ENCODE measurements at regions not wholly inside any gene's neighbourhood (a gene's known extent, or its start where the extent isn't known, plus 50 kb on each side); places are given as distances from the start of the nearest gene placed in this dataset.

DNA sequence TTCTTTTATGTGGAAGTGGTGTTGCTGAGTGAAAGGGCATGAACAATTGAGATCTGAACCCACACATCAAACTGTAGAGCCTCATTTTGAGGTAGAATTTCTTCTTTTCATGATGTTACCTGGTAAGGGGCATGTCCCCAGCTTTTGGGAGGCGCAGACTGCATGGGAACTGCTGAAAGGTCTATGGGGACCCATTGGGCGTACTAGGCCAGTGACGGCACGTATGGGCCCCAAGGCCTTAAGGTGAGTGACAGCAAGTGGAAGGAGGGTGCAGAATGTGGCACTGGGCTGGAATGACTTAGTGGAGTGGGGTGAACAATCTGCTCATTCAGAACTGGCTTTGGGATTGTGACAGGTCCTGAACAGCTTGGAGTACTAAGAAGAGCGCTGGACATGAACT, 123.6 kb upstream of the RGMA start:
- Histone ChIP-seq H3K79me2 (ENCODE audit: insufficient read depth, low read length) (no peaks in the 10 kb centered on the region), H3K36me3 (ENCODE audit: control insufficient read depth in 1 of 2, insufficient read depth in 2 of 2, low read length in 2 of 2) (no peaks in the 10 kb centered on the region), H3K4me3 (replicated peaks in 1 of 2; ENCODE audit: low read depth in 1 of 2, low read length in 2 of 2) (no peak overlapping the region), H3K27me3 (ENCODE audit: insufficient read depth, low read length) (peaks cover 4% of the 10 kb centered on the region; the same call in 1 of the 2 replicates), H3K9ac (ENCODE audit: low read length) (no peak overlapping the region), H3K4me2 (ENCODE audit: low read length) (no peak overlapping the region), H4K20me1 (ENCODE audit: insufficient read depth) (no peaks in the 10 kb centered on the region), H2AFZ (ENCODE audit: low read depth, low read length, poor library complexity, severe bottlenecking) (no peak overlapping the region), H3K4me1 (ENCODE audit: control insufficient read depth in 1 of 2, insufficient read depth in 2 of 2, low read length in 2 of 2) (no peaks in the 10 kb centered on the region), H3K9me3 (ENCODE audit: control insufficient read depth in 1 of 2, insufficient read depth in 1 of 2, low read depth in 1 of 2, low read length in 2 of 2) (no peaks in the 10 kb centered on the region), H3K27ac (ENCODE audit: low read depth, low read length) (no peak overlapping the region), H3K9me2 (ENCODE audit: insufficient read depth) (no peaks in the 10 kb centered on the region)
- TF ChIP-seq TCF7L2 (IDR thresholded peaks at IDR 0.05; ENCODE audit: borderline replicate concordance, extremely low read depth, insufficient read depth, insufficient read length) = no peak
- no peak for TF ChIP-seq FOSL1 (IDR thresholded peaks at IDR 0.05; ENCODE audit: low read depth)
- TF ChIP-seq ZFX (IDR thresholded peaks at IDR 0.05) = no peak
- TF ChIP-seq SIN3A (IDR thresholded peaks at IDR 0.05; ENCODE audit: low read depth) = no peak
- TF ChIP-seq SP1 (IDR thresholded peaks at IDR 0.05; ENCODE audit: low read depth) = no peak
- TF ChIP-seq, protein P1, sequence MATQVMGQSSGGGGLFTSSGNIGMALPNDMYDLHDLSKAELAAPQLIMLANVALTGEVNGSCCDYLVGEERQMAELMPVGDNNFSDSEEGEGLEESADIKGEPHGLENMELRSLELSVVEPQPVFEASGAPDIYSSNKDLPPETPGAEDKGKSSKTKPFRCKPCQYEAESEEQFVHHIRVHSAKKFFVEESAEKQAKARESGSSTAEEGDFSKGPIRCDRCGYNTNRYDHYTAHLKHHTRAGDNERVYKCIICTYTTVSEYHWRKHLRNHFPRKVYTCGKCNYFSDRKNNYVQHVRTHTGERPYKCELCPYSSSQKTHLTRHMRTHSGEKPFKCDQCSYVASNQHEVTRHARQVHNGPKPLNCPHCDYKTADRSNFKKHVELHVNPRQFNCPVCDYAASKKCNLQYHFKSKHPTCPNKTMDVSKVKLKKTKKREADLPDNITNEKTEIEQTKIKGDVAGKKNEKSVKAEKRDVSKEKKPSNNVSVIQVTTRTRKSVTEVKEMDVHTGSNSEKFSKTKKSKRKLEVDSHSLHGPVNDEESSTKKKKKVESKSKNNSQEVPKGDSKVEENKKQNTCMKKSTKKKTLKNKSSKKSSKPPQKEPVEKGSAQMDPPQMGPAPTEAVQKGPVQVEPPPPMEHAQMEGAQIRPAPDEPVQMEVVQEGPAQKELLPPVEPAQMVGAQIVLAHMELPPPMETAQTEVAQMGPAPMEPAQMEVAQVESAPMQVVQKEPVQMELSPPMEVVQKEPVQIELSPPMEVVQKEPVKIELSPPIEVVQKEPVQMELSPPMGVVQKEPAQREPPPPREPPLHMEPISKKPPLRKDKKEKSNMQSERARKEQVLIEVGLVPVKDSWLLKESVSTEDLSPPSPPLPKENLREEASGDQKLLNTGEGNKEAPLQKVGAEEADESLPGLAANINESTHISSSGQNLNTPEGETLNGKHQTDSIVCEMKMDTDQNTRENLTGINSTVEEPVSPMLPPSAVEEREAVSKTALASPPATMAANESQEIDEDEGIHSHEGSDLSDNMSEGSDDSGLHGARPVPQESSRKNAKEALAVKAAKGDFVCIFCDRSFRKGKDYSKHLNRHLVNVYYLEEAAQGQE (IDR thresholded peaks at IDR 0.05; ENCODE audit: low read depth) = no peak
- no peak for TF ChIP-seq EZH2 (IDR thresholded peaks at IDR 0.05)
- TF ChIP-seq ZNF274 (IDR thresholded peaks at IDR 0.05; ENCODE audit: low read depth, low read length) = no peak
- TF ChIP-seq, protein P2, sequence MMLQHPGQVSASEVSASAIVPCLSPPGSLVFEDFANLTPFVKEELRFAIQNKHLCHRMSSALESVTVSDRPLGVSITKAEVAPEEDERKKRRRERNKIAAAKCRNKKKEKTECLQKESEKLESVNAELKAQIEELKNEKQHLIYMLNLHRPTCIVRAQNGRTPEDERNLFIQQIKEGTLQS (IDR thresholded peaks at IDR 0.05) = no peak
- TF ChIP-seq ELF1 (IDR thresholded peaks at IDR 0.05; ENCODE audit: borderline replicate concordance, low read depth) = no peak
- ChIA-PET POLR2A (no interaction called here), RAD21 (ENCODE audit: low non-redundant PET in 1 of 2, low total read pairs in 2 of 2, uncharacterized antibody in 2 of 2, unreplicated experiment in 2 of 2) (no interaction called here), CTCF (no interaction called here)
- intact Hi-C loops (cut with micrococcal nuclease) = no loop called here
- no TSS peak for BruUV-seq (replicated peaks)
- ATAC-seq = no peak
- no peak for DNase-seq (ENCODE audit: low read depth, low spot score)
